ENCODE measurements at regions not wholly inside any gene's neighbourhood (a gene's known extent, or its start where the extent isn't known, plus 50 kb on each side); places are given as distances from the start of the nearest gene placed in this dataset.
"Not testable (repeated sequence)": the region's sequence is repeated elsewhere in the genome, so short reads cannot be mapped to it uniquely, and the experiment has no call there.

DNA sequence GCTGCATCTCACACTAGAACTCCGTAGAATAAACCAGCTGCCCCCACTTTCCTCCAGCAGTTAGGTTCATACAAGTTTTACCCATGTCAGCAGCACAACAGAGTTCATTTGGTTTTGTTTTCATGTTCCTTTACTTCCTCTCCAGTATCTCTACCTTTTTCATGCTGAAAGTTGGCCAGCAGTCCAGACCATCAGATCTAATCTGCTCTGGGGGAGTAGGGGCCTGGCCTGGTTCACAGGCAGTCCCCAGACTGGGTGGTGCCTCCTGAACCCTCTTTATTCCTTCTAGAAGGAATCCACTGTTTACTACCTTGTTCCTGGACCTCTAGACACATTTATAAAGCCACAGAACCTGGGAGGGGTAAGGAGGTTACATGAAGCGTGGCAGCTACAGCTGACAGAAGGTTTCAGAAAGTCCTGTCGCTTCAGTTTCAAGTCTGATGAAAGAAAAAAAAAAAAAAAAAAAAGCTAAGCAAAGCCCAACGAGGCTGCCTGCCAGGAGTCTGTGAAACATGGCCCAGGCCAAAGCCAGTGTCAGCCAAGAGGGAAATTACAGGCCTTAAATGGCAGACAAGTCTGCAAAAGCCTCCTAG, 184.6 kb upstream of the JUN start:
- peak; percentile 84 for DNase-seq (ENCODE audit: low spot score)

DNA sequence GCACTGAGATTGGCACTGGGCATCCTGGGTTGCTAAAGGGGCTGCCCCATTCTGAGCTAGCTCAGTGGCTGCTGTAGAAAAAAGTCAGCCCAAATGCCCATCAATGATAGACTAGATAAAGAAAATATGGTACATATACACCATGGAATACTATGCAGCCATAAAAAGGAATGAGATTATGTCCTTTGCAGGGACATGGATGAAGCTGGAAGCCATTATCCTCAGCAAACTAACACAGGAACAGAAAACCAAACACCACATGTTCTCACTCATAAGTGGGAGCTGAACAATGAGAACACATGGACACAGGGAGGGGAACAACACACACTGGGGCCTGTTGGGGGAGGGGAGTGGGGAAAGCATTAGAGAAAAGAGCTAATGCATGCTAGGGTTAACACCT, 185.3 kb upstream of the JUN start:
- DNase-seq (ENCODE audit: low spot score) = not testable (repeated sequence)

GRCh38 chr1:58971629-58972140, 187.8 kb upstream of the JUN start:
- peak; percentile 81 for DNase-seq (ENCODE audit: low spot score)

GRCh38 chr1:58975888-58976287, 192.0 kb upstream of the JUN start:
- no peak for DNase-seq (ENCODE audit: low spot score)

GRCh38 chr1:58976294-58976693, 192.4 kb upstream of the JUN start:
- DNase-seq (ENCODE audit: low spot score) = no peak

- no peak for DNase-seq (ENCODE audit: low spot score)
Observed at GRCh38 chr1:58977598-58977997, 193.8 kb upstream of the JUN start.

DNA sequence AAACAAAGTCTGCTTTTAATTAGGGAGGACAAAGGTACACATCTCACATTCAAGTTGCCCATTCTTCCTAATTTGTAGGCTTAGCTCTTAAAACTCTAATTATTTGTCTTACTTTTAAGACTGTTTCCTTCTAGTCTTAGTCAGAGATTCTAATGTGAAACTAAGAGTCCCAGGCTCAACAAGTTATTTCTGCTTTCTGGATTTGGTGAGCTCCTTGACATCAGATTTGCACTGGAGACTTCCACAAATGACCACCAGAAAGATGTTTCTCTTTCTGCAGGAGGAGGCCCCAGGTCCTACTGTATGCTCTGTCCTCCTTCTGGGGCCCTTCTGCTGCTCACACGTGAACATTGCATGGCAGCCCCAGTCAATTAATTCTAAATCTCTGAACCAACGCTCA, 194.2 kb upstream of the JUN start:
- DNase-seq (ENCODE audit: low spot score) = no peak

GRCh38 chr1:58979086-58979485, 195.2 kb upstream of the JUN start:
- DNase-seq (ENCODE audit: low spot score) = no peak

GRCh38 chr1:58979677-58980076, 195.8 kb upstream of the JUN start:
- no peak for DNase-seq (ENCODE audit: low spot score)

DNA sequence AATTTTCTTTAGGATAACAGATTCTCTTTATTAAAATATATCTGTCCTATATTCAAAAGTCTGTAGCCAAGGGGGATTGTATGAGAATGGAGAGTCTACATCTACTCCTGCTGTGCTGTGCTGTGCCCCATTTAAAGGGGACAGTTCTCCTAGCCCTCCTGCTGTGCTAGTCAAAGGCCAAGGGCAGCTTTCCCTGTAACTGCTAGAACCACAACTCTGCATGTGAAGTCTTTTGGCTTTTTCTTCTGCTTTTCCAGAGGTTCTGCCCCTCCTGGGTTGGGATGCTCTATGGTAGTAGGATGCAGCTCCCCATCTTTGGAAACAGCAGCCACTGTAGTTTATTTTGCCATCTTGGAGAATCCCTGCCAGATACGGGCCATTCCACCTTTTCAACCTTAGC, 197.5 kb upstream of the JUN start:
- no peak for DNase-seq (ENCODE audit: low spot score)

- DNase-seq (ENCODE audit: low spot score) = no peak
Observed at GRCh38 chr1:58982259-58982998, 198.6 kb upstream of the JUN start.

DNA sequence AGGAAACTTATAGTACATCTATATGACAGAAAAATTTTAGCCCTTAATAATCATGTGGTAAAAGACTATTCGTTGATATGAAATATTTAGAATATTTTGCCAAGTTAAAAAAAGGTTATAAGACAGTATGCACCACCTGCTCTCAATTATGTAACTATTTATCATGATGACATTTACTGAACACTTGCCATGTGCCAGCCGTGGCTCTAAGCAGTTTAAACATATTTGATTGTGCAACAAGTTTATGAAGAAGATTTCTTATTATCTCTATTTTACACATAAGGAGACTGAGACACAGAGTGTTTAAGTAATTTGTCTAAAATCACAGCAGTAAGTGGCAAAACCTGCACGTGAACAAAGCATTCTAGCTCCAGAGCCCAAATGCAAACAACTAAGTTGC, 199.3 kb upstream of the JUN start:
- DNase-seq (ENCODE audit: low spot score) = no peak

DNA sequence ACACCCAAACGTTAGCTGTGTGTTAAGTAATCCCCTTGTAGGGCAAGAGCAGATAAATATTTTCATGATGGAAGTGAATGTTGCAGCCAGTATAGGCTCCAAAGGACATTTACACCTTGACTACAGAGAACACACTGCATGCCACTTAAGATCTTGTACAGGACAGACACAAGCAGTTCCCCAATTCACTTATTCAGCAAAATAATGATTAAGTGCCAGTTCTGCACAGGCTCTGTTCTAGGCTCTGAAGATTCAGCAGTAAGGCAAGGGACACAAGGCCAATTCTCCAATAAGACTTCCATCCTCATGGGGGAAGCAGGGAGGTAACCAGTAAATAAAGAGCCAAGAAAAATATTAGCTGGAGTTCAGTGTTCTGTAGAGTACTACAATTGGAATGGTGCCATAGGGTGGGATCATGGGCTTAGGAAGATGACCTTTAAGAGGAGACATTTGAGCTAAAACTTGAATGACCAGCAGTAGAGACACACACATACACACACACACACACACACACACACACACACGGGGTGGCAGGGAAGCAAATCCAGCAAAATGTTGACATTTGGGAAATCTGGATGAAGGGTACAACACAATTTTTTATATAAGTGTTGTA, 199.9 kb upstream of the JUN start:
- no peak for DNase-seq (ENCODE audit: low spot score)

- DNase-seq (ENCODE audit: low spot score) = no peak
Observed at GRCh38 chr1:58986996-58987767, 203.3 kb upstream of the JUN start.

GRCh38 chr1:58988752-58989151, 204.9 kb upstream of the JUN start:
- DNase-seq (ENCODE audit: low spot score) = no peak

GRCh38 chr1:58989845-58990244, 206.0 kb upstream of the JUN start:
- DNase-seq (ENCODE audit: low spot score) = no peak

DNA sequence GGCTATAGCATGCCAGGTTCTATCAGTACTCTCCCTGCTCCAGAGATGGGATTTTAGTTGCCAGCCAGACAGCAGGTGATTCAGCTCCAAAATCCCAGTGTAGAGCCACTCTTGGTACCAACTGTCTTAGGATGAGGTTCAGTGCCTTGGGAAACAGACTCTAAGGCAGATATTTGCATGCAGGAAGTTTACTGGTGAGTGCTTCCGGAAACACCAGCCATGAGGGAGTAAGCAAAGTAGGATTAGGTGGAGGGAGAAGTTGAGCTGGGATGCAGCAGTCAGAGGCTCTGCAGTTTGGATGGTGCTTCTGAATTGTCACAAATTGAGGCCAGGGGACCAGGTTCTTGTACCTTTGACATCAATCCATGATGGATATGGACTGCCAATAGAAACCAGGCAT, 207.5 kb upstream of the JUN start:
- DNase-seq (ENCODE audit: low spot score) = no peak

GRCh38 chr1:58992643-58993042, 208.8 kb upstream of the JUN start:
- DNase-seq (ENCODE audit: low spot score) = no peak

GRCh38 chr1:58993403-58993802, 209.6 kb upstream of the JUN start:
- DNase-seq (ENCODE audit: low spot score) = no peak

DNA sequence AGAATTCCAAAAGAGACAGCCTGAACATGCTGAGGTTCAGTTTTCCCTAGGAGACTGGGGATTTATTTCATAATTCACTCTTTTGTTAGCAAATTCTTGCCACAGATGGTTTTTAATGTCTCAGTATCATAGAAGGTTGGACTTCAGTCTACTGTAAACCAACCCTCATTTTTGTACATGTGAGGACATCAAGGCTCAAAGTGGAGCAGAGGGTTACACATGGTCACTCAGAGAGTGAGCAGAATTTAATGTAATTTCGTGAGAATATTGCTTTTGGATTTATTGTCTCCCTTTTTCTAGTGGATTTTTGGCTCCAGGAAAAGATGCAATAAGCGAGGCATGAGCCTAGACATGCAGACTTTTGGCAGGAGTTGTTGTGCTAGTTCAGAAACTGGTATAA, 210.8 kb upstream of the JUN start:
- no peak for DNase-seq (ENCODE audit: low spot score)

DNA sequence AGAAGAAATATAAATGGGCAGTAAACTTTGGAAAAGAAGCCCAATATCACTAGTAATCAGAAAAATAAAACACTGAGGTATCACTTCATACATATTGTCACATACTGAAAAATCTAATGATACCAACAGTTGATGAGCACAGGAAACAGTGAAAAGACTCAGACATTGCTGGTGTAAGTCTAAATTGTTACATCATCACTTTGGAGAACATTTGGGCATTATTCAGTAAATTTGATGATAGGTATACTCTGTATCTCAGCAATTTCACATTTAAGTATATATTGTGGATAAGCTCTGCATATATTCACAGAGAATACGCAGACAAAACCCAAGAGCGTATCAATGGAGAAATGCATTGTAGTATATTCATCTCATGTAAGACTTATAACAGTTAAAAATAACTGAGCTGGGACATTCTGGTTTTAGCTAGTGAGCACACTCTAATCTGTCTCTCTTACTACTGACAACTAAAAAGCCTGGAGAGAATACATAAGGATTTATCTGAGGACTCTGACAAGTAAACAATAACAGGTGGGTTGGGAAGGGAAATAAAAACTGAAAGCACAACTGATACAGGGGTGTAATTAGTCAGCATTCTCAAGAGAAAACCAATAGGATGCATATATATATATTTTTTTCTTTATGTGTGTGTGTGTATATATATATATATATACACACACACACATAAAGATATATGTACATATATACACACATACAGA, 212.7 kb upstream of the JUN start:
- DNase-seq (ENCODE audit: low spot score) = no peak

DNA sequence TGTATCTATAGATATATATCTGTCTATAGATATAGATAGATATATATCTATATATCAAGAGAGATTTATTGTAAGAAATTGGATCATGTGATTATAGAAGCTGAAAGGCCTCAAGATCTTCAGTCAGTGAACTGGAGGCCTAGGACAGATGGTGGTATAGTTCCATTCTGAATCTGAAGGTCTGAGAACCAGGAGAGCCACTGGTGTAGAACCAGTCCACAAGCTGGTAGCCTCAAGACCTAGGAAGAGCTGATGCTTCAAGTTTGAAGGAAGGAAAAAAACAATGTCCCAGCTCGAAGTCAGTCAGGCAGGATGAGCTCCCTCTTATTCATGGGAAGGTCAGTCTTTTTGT, 213.2 kb upstream of the JUN start:
- no peak for DNase-seq (ENCODE audit: low spot score)

Data from mucosa of gallbladder (tissue), 1 donor.